GM19239 (cell line): ENCODE measurements at regions not wholly inside any gene's neighbourhood (a gene's known extent, or its start where the extent isn't known, plus 50 kb on each side); places are given as distances from the start of the nearest gene placed in this dataset.
"Not testable (repeated sequence)": the region's sequence is repeated elsewhere in the genome, so short reads cannot be mapped to it uniquely, and the experiment has no call there.

Source experiments
- DNase-seq: peaks from one replicate; pipeline ENCODE4 v3.0.0; 2011; ENCODE audit warnings: low spot score; ENCODE audit not compliant: insufficient read length
- FAIRE-seq: peaks from 2 replicates; lab custom pipeline; 2011; peaks lifted over from hg19 to GRCh38; lab: Jason Lieb, UNC

DNA sequence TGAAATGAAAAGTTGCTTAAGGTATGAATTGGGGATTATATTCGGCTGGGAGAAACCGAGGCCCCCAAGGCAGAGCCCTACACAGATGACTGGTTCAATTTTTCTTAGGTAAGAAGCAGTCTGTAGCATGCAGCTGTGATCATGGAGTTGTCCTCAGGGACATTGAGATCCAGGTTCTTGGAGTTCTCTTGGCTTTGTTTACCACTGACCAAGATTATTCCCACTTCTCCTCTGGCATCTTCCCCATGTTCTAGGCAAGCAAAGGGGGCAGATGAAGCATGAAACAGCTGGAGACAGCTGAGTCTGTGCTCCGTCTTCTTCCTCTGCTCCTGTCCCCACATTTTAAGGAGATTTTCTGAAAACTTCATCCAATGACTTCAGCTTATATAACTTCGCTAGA, 129.5 kb upstream of the BMPER start:
- FAIRE-seq (no peak), DNase-seq (no peak)

DNA sequence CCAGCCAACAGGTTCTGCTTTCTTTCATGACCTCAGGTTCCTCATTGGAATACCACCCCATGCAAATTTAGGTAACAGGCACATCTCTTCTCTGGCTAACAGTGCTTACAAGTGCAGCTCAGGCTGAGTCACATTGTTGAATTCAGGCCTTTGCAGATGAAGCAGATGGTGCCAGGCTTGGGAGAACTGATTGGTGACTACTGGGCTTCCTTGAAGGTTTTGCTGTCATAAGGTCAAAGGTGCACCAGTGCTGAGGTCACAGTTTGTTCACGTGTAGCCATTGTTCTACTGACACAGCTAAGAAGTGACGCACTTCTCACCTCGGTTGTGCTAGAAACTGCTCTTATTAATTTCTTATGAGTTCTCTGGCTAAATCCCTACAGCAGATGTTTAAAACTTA, 128.6 kb upstream of the BMPER start:
- DNase-seq (no peak), FAIRE-seq (no peak)

GRCh38 chr7:33778195-33778594, 127.1 kb upstream of the BMPER start:
- DNase-seq, result no peak
- no peak for FAIRE-seq

- DNase-seq (no peak), FAIRE-seq (no peak)
These were observed 126.1 kb upstream of the BMPER start for GRCh38 chr7:33779216-33779615.

- DNase-seq, result no peak
- no peak for FAIRE-seq
These were observed 124.2 kb upstream of the BMPER start for GRCh38 chr7:33781167-33781566.

GRCh38 chr7:33781796-33782195, 123.5 kb upstream of the BMPER start:
- FAIRE-seq, result no peak

DNA sequence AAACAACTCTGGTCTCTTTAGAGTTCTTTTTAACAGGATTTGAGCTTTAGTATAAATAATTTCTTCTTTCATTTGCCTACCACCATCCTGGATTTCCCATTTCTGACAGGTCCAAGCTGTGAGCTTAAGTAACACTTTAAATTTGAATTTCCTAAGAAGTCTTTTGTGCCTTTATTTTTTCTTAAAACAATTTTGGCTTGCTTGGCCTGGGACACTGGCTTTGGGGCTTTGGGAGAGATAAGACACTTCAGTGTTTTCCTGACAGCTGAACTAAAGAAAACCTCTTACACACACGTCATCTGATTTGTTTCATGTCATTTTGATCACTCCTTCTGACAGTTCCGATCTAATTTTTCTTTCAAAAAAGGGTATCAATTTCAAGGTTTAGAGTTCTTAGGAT, 121.3 kb upstream of the BMPER start:
- no peak for DNase-seq
- FAIRE-seq, result no peak

More at GRCh38 chr7:33781796-33782195, 123.5 kb upstream of the BMPER start:
- no peak for DNase-seq

DNA sequence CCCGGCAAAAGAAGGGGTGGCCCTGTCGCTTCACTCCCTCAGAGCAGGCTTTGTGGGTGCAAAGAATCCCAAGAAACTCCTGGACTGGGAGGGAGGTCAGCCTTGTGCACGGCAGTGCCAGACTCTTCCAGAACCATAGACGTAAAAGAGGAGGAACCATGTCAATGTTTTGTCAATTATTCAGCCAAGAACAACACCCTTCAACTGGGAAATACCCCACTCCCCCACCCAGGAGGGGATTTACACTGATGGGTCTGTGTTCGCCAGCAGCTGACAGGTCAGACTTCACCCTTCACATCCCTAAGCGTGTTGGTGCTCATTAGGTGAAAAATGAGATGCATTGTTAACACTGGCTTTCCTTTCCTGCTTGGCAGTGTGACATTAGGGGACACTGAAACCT, 116.8 kb upstream of the BMPER start:
- no peak for FAIRE-seq

DNA sequence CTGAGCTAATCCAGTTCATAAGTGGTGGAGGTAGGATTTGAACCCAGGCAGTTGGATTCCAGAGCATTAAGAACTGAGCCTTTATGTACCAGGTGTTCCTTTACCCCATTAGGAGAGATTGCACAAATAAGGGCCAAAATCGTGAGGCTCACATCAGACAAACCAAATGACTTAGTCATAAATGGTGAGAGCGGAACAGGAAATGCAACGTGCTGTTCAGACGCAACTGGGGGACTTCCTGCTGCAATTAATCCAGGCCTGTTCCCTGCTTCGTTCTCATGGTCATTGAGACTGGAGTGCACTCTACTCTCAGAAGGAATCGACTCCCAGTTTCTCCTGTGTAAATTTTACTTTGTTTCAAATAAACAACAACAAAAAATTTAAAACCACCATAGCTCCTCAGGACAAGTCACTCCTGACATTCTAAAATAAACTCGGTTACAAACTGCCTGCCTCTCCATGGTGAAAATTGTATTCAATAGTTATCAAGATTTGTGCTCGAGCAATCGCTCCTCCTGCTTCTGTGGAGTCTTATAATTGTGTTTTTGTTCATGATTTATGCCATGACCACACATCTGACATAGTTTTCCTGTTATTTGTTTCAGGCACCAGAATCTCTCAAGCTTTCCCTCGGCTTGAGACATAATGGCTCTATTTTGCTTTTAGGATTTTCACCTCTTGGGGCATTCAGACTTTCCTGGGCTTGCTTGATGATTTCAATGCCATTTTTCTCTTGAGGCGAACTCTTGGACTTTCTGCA, 115.3 kb upstream of the BMPER start:
- no peak for DNase-seq
- no peak for FAIRE-seq

More for the DNA sequence above, 116.8 kb upstream of the BMPER start:
- no peak for DNase-seq

DNA sequence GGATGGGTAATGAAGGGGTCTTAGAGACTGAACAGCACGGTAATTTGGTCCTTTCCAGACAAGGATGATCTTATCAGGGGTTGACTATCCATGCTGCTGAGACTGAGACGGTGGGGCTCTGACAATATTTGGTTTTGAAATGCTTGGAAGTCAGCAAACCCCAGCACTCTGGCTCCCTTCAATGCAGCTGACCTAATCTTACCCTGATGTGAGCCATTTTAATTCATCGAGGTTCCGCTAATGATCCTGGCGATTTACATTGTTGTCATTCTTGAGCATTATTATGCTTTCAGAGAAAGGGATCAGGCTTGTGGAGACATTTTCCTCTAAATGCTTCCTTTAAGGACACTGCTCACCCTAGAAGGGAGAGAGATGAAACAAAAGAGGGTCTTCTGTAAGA, 114.6 kb upstream of the BMPER start:
- FAIRE-seq, result no peak
- DNase-seq, result no peak

GRCh38 chr7:33792041-33792440, 113.3 kb upstream of the BMPER start:
- FAIRE-seq, result no peak
- DNase-seq, result no peak

DNA sequence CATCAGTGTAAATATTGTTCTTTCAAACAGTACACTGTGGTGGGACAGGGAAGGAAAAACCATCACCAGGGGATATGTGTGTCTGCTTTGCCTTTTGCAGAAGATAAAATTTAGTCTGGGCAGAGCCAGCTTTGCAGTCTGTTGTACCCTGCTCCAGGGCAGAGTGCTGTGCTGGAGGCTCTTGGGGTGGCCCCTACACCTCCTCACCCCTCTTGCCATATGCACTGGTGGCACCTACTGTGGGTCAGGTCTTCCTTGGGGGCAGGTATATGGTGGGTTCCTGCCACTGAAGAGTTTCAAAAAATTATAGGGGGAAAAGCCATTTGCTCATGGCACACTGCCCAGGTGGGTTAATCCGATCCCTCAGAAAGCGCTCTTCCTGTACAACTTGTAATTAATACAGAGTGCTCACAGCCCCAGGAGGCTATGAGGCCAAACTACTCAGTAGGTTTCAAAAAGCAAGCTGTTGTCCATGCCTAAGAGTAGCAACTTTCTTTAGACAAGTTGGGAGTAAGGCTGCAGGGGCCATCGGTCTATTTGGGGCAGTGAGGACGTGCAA, 112.7 kb upstream of the BMPER start:
- FAIRE-seq (no peak), DNase-seq (no peak)

DNA sequence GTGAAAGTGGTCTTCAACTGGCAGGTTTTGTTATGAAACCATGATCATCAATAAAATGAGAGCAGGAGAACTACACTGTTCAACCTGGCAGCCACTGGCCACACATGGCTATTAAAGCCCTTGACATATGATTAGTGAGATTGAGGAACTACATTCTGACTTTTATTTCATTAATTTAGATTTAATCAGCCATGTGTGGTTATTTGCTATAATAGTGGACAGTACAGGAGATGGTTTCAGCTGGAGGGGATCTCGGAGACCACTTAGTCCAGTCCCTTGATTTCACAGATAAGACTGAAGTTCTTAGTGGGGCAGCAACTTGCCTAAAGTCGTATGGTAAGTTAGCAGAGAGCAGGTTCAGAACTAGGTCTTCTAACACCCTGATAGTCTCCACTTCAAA, 111.7 kb upstream of the BMPER start:
- DNase-seq, result no peak
- no peak for FAIRE-seq

DNA sequence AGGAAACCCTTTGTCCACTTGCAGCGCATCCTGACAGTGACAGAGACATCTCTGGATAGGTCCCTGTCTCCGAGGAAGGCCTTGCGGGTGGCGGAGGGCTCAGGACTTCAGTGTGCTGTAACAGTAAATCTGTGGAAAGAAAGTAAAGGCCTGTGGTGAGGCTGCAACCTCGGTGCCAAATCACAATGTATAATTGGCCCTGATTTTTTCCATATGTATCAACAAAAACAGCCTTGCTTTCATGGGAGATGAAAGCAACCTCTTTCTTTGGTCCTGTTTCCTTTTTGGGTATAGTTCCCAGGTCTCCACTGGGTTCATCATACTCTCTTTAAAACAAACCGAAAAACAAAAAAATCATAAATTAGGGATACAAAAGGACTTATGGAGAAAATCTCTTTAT, 110.9 kb upstream of the BMPER start:
- DNase-seq, result no peak
- FAIRE-seq, result no peak

- no peak for FAIRE-seq
- DNase-seq, result no peak
These were observed 110.4 kb upstream of the BMPER start for GRCh38 chr7:33794959-33795358.

GRCh38 chr7:33796538-33796937, 108.8 kb upstream of the BMPER start:
- DNase-seq (no peak), FAIRE-seq (no peak)

- DNase-seq, FAIRE-seq: not testable (repeated sequence)
These were observed 107.8 kb upstream of the BMPER start for GRCh38 chr7:33797512-33797911.

DNA sequence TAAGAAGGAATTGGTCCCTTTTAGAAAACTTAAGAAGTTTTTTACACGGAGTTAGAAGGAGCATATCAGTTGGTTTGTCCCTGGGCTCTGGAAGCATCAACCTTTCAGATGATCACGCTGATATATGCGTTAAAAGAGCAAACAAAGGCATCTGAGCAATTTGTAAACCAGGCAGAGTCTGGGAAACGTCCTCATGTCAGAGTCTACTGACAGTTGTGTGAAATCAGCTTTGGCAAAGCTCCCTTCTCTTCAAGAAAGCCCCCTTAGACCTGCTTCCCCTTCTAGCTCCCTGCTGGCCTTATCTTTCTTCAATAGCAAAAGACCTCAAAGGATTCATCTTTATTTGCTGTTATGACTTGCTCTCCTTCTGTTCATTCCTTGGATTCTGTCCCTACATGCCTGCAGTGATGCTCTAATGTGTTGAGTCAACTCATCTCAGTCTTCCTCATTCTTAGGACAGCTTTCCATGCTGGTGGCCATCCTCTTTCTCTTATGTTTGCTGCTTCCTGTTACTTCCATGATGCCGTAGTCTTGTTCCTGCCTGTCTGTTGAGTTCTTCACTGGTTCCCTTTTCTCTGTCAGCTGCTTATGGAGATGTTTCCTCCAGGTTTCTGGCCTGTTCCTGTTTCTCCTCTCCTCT, 106.5 kb upstream of the BMPER start:
- FAIRE-seq, result no peak
- DNase-seq, result no peak

DNA sequence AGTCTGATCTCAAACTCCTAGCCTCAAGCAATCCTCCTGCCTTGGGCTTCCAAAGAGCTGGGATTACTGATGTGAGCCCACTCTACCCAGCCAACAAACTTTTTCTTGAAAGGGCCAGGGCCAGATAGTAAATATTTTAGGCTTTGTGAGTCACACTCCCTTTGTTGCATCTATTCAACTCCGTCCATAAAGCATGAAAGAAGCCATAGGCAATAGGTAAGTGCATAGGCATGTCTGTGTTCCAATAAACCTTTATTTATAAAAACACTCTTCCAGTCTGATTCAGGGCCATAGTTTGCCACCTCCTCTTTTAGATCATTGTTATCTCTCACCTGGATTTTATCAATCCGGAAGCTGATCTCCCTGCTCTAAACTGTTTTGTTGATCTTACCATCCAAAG, 105.6 kb upstream of the BMPER start:
- DNase-seq (no peak), FAIRE-seq (no peak)

GRCh38 chr7:33802600-33802999, 102.7 kb upstream of the BMPER start:
- DNase-seq (no peak), FAIRE-seq (no peak)

GRCh38 chr7:33804140-33804660, 101.1 kb upstream of the BMPER start:
- FAIRE-seq (no peak), DNase-seq (no peak)
